MCF 10A (cell line): ENCODE measurements at regions not wholly inside any gene's neighbourhood (a gene's known extent, or its start where the extent isn't known, plus 50 kb on each side); places are given as distances from the start of the nearest gene placed in this dataset.
"Not testable (repeated sequence)": the region's sequence is repeated elsewhere in the genome, so short reads cannot be mapped to it uniquely, and the experiment has no call there.

Experiments used
- BruUV-seq: library from RNA; stranded (reverse); fragments of 400-500 nt; replicated peaks from 2 replicates; lab custom pipeline; 2021; lab: Mats Ljungman, UMichigan
- CTCF ChIA-PET: fragments of 300-600 bp; sonication (Branson Sonifier 250); formaldehyde crosslinking; extraction: SDS; loops from one replicate; lab custom pipeline; 2021; ENCODE audit warnings: antibody characterized with exemption, inconsistent platforms; lab: Yijun Ruan, JAX
- POLR2A ChIA-PET: fragments of 300-600, 350-650 bp; sonication (Branson Sonifier 250); formaldehyde crosslinking; extraction: SDS; loops from one replicate; lab custom pipeline; 2020; ENCODE audit warnings: antibody characterized with exemption, inconsistent platforms; lab: Yijun Ruan, JAX
- DNase-seq: peaks from one replicate; pipeline ENCODE4 v3.0.0-alpha.2; 2018; ENCODE audit not compliant: unreplicated experiment
- H3K27ac Mint-ChIP-seq: one replicate; pipeline ENCODE4 v1.8.0; 2022; ENCODE audit warnings: mild to moderate bottlenecking, low read depth, mixed read lengths; ENCODE audit not compliant: unreplicated experiment
- H3K27me3 Mint-ChIP-seq: one replicate; pipeline ENCODE4 v1.8.0; 2022; ENCODE audit warnings: mixed read lengths; ENCODE audit not compliant: insufficient read depth, unreplicated experiment
- H3K36me3 Mint-ChIP-seq: one replicate; pipeline ENCODE4 v1.8.0; 2022; ENCODE audit warnings: mild to moderate bottlenecking, moderate library complexity, mixed read lengths; ENCODE audit not compliant: insufficient read depth, unreplicated experiment
- H3K4me1 Mint-ChIP-seq: one replicate; pipeline ENCODE4 v1.8.0; 2022; ENCODE audit warnings: mixed read lengths; ENCODE audit not compliant: insufficient read depth, unreplicated experiment
- H3K4me3 Mint-ChIP-seq: one replicate; pipeline ENCODE4 v1.8.0; 2022; ENCODE audit warnings: mild to moderate bottlenecking, moderate library complexity, mixed read lengths; ENCODE audit not compliant: unreplicated experiment
- H3K9me3 Mint-ChIP-seq: one replicate; pipeline ENCODE4 v1.8.0; 2022; ENCODE audit warnings: mixed read lengths; ENCODE audit not compliant: unreplicated experiment
- intact Hi-C: fragments of 100-400 bp; cut with micrococcal nuclease; formaldehyde crosslinking; loops from 2 replicates; pipeline ENCODE4 v1.14.1; 2022

GRCh38 chr2:87439617-87440204 is 308.2 kb upstream of the PLGLB2 start:
- H3K4me3 Mint-ChIP-seq, H3K27me3 Mint-ChIP-seq, BruUV-seq, H3K4me1 Mint-ChIP-seq, DNase-seq, intact Hi-C loops, H3K36me3 Mint-ChIP-seq, H3K9me3 Mint-ChIP-seq, CTCF ChIA-PET, H3K27ac Mint-ChIP-seq, POLR2A ChIA-PET: not testable (repeated sequence)

DNA sequence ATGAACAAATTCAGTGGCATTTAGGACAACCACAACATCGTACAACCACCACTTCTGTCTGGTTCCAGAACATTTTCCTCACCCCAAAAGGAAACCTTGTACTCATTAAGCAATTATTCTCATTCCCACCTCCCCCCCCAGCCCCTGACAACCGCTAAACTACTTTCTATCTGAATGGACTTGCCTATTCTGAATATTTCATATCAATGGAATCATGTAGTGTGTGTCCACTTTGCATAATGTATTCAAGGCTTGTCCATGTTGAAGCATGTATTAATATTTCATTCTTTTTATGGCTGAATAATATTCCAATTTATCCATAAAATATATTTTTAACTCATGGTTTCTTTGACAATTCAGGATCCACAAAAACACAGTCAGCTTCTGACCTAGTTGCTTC is 307.2 kb upstream of the PLGLB2 start:
- intact Hi-C loops, H3K36me3 Mint-ChIP-seq, H3K27ac Mint-ChIP-seq, DNase-seq, H3K27me3 Mint-ChIP-seq, POLR2A ChIA-PET, BruUV-seq, H3K4me1 Mint-ChIP-seq, H3K4me3 Mint-ChIP-seq, H3K9me3 Mint-ChIP-seq, CTCF ChIA-PET: not testable (repeated sequence)

DNA sequence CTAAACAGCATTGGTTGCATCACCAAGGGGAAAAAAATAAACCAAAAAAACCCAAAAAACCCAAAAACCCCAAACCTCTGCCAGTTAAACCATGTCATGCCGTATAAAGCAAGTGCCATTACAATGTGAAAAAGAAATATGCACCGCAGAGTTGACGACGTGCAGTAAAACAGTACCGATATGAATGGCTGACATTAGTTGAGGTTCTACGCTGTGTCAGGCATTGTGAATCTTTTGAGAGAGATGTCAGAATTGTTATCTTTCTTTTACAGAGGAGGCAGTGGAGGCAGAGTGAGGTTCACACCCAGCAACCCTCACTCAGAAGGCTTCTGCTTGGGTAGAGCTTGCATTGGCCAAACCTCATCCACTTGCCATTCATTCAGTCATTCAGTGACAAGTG is 306.5 kb upstream of the PLGLB2 start:
- H3K27ac Mint-ChIP-seq, DNase-seq, CTCF ChIA-PET, H3K4me3 Mint-ChIP-seq, H3K27me3 Mint-ChIP-seq, POLR2A ChIA-PET, BruUV-seq, intact Hi-C loops, H3K36me3 Mint-ChIP-seq, H3K9me3 Mint-ChIP-seq, H3K4me1 Mint-ChIP-seq: not testable (repeated sequence)

GRCh38 chr2:87442983-87443577 is 304.8 kb upstream of the PLGLB2 start:
- H3K4me3 Mint-ChIP-seq, intact Hi-C loops, H3K36me3 Mint-ChIP-seq, CTCF ChIA-PET, DNase-seq, H3K4me1 Mint-ChIP-seq, H3K27ac Mint-ChIP-seq, H3K9me3 Mint-ChIP-seq, BruUV-seq, POLR2A ChIA-PET, H3K27me3 Mint-ChIP-seq: not testable (repeated sequence)

DNA sequence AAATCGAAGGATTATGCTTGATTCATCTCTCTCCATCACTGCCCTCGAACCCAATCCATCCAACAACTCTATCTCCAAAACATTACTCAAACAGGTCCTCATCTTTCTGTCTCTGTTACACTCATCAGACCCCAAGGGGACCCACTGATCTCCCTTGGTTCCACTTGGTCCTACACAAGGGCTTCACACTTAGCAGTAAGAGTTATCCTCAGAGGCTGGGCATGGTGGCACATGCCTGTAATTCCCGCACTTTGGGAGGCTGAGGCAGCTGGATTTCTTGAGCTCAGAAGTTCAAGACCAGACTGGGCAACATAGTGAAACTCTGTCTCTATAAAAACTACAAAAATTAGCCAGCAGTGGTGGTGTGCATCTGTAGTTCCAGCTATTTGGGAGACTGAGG is 302.9 kb upstream of the PLGLB2 start:
- H3K9me3 Mint-ChIP-seq, H3K4me3 Mint-ChIP-seq, intact Hi-C loops, POLR2A ChIA-PET, H3K36me3 Mint-ChIP-seq, H3K4me1 Mint-ChIP-seq, DNase-seq, BruUV-seq, CTCF ChIA-PET, H3K27me3 Mint-ChIP-seq, H3K27ac Mint-ChIP-seq: not testable (repeated sequence)

GRCh38 chr2:87445613-87446312 is 302.1 kb upstream of the PLGLB2 start:
- DNase-seq, H3K27me3 Mint-ChIP-seq, BruUV-seq, intact Hi-C loops, POLR2A ChIA-PET, H3K9me3 Mint-ChIP-seq, H3K36me3 Mint-ChIP-seq, CTCF ChIA-PET, H3K4me1 Mint-ChIP-seq: not testable (repeated sequence)
- peak overlapping the region; percentile 88 for H3K27ac Mint-ChIP-seq
- H3K4me3 Mint-ChIP-seq: peak overlapping the region; percentile 30

DNA sequence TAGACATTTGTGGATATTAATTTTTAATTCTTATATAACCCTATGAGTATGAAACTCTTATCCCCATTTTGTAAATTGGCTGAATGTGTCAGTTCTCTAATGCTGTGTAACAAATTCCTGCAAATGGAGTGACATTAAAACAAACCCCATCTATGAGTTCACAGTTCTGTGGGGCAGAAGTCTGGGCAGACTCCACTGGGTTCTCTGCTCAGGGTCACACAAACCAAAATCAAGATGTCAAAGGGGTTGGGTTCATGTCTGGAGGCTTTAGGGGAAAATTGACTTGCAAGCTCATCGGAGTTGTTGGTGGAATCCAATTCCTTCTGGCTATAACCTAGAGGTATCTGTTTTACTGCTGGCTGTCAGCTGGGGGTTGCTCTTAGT is 301.6 kb upstream of the PLGLB2 start:
- intact Hi-C loops, H3K9me3 Mint-ChIP-seq, H3K27me3 Mint-ChIP-seq, CTCF ChIA-PET, H3K36me3 Mint-ChIP-seq, H3K4me3 Mint-ChIP-seq, H3K27ac Mint-ChIP-seq, POLR2A ChIA-PET, H3K4me1 Mint-ChIP-seq, BruUV-seq, DNase-seq: not testable (repeated sequence)

DNA sequence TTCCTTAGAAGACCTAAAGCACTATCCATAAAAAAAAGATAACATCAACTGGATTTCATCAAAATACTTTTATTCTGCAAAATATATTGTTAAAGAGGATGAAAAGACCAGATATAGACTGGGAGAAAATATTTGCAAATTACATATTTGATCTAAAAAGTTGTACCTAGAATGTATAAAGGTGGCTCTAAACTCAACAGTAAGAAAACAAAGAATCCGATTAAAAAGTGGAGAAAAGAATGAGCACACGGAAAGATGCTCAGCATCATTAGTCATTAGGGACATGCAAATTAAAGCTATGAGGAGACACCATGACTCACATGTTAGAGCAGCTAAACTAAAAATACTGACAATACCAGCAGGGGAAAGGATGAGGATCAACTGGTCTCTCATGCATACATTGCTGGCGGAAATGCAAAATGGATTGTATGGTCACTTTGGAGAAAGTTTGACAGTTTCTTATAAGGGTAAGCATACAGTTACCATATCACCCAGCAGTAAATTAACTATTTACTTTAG is 298.4 kb upstream of the PLGLB2 start:
- BruUV-seq, H3K4me3 Mint-ChIP-seq, H3K9me3 Mint-ChIP-seq, CTCF ChIA-PET, H3K36me3 Mint-ChIP-seq, intact Hi-C loops, POLR2A ChIA-PET, DNase-seq, H3K27ac Mint-ChIP-seq, H3K27me3 Mint-ChIP-seq: not testable (repeated sequence)
- H3K4me1 Mint-ChIP-seq: peaks cover 16% of the 10 kb centered on the region

GRCh38 chr2:87452193-87452592 is 295.7 kb upstream of the PLGLB2 start:
- POLR2A ChIA-PET, BruUV-seq, CTCF ChIA-PET, H3K36me3 Mint-ChIP-seq, intact Hi-C loops, H3K9me3 Mint-ChIP-seq, H3K27me3 Mint-ChIP-seq, H3K4me3 Mint-ChIP-seq, DNase-seq: not testable (repeated sequence)
- Mint-ChIP-seq H3K27ac (peak overlapping the region; percentile 21), H3K4me1 (peaks cover 10% of the 10 kb centered on the region)
